NB4 (cell line): ENCODE measurements at regions not wholly inside any gene's neighbourhood (a gene's known extent, or its start where the extent isn't known, plus 50 kb on each side); places are given as distances from the start of the nearest gene placed in this dataset.

Experiments
- DNase-seq: peaks from one replicate; pipeline ENCODE4 v3.0.0; 2010; ENCODE audit warnings: low read depth
- H3K4me3 ChIP-seq: one replicate; pipeline ENCODE4 v1.5.1; 2011; ENCODE audit warnings: mild to moderate bottlenecking, low read depth, low read length, moderate library complexity
- CTCF ChIP-seq: IDR thresholded peaks from one replicate; pipeline ENCODE4 v1.5.1; 2012; ENCODE audit warnings: low read depth, low read length
- MAX ChIP-seq: IDR thresholded peaks from 2 replicates; pipeline ENCODE4 v1.6.1; 2011; ENCODE audit warnings: low read depth, low read length
- MYC ChIP-seq: IDR thresholded peaks from 2 replicates; pipeline ENCODE4 v1.6.1; 2011; ENCODE audit warnings: low read depth, low read length
- POLR2A ChIP-seq: IDR thresholded peaks from 2 replicates; pipeline ENCODE4 v1.6.1; 2011; ENCODE audit warnings: mild to moderate bottlenecking; ENCODE audit not compliant: insufficient read length; ENCODE audit errors: extremely low read depth

- no peak for DNase-seq
- H3K4me3 ChIP-seq: no peak overlapping the region
- TF ChIP-seq MAX (no peak), POLR2A (no peak), MYC (no peak), CTCF (no peak)
These were observed 447.4 kb upstream of the PKDCC start for GRCh38 chr2:41600460-41600859.

- TF ChIP-seq MAX (no peak), POLR2A (no peak), MYC (no peak), CTCF (no peak)
- no peak overlapping the region for H3K4me3 ChIP-seq
- DNase-seq: no peak
These were observed 445.5 kb upstream of the PKDCC start for GRCh38 chr2:41602341-41602740.

- no peak for TF ChIP-seq POLR2A
- no peak for TF ChIP-seq MYC
- no peak for TF ChIP-seq MAX
- no peak for TF ChIP-seq CTCF
- no peak overlapping the region for H3K4me3 ChIP-seq
- no peak for DNase-seq
These were observed 442.5 kb upstream of the PKDCC start for GRCh38 chr2:41605311-41605710.

GRCh38 chr2:41605914-41606313 lies 441.9 kb upstream of the PKDCC start:
- DNase-seq: no peak
- TF ChIP-seq CTCF (no peak), MAX (no peak), MYC (no peak), POLR2A (no peak)
- no peak overlapping the region for H3K4me3 ChIP-seq

- no peak for TF ChIP-seq CTCF
- TF ChIP-seq MYC: no peak
- TF ChIP-seq MAX: no peak
- TF ChIP-seq POLR2A: no peak
- no peak for DNase-seq
These were observed 437.2 kb upstream of the PKDCC start for GRCh38 chr2:41610501-41611190.

More at GRCh38 chr2:41610501-41611190, 437.2 kb upstream of the PKDCC start:
- H3K4me3 ChIP-seq: no peak overlapping the region
